BJ (cell line): ENCODE measurements at regions not wholly inside any gene's neighbourhood (a gene's known extent, or its start where the extent isn't known, plus 50 kb on each side); places are given as distances from the start of the nearest gene placed in this dataset.

Experiments used
- CTCF ChIA-PET: fragments of 350-600 bp; formaldehyde crosslinking; extraction: SDS; loops from one replicate; lab custom pipeline; 2021; ENCODE audit warnings: antibody characterized with exemption, inconsistent platforms; lab: Yijun Ruan, JAX
- POLR2A ChIA-PET: fragments of 300-600 bp; sonication (Branson Sonifier 250); formaldehyde crosslinking; extraction: SDS; loops from one replicate; lab custom pipeline; 2021; ENCODE audit warnings: antibody characterized with exemption; lab: Charles Lee
- DNase-seq: peaks from one replicate; pipeline ENCODE4 v3.0.0-alpha.2; 2011; ENCODE audit warnings: low read depth
- H3K27me3 ChIP-seq: 2 replicates; pipeline ENCODE4 v1.6.0; 2011; ENCODE audit warnings: low read length; ENCODE audit not compliant: control insufficient read depth, insufficient read depth
- H3K36me3 ChIP-seq: 2 replicates; pipeline ENCODE4 v1.5.1; 2011; ENCODE audit warnings: low read length; ENCODE audit not compliant: control insufficient read depth, insufficient read depth
- H3K4me3 ChIP-seq: 2 replicates; pipeline ENCODE4 v1.5.1; 2011; ENCODE audit warnings: low read depth, mild to moderate bottlenecking, control low read depth, low read length
- TF ChIP-seq, protein P1 (sequence below): IDR thresholded peaks from 2 replicates; pipeline ENCODE4 v1.5.1; 2011; ENCODE audit warnings: low read depth, mild to moderate bottlenecking, control low read depth, inconsistent platforms, low read length, moderate library complexity; ENCODE audit not compliant: insufficient read depth

DNA sequence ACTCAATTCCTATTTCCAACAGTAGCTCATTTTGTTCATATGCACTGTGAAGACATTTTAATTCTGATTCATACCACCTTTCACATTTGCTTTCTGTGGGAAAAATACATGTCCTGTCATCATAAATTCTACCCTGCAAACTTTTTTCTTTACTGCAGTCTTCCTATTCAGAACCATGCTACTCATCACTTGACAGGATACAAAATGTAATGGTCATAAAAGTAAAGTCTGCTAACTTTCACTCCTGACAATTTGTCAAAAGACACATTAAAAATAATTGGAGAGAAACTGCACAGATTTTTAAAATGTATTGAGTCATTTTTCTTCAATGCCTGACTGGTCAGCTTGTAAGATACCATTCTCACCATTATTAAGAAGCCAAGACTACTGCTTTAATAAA, 1817.1 kb downstream of the BRINP3 start:
- ChIA-PET POLR2A (no interaction called here), CTCF (no interaction called here)
- H3K27me3 ChIP-seq: no peaks in the 10 kb centered on the region
- H3K4me3 ChIP-seq: no peak overlapping the region
- no peak for DNase-seq
- TF ChIP-seq, protein P1, sequence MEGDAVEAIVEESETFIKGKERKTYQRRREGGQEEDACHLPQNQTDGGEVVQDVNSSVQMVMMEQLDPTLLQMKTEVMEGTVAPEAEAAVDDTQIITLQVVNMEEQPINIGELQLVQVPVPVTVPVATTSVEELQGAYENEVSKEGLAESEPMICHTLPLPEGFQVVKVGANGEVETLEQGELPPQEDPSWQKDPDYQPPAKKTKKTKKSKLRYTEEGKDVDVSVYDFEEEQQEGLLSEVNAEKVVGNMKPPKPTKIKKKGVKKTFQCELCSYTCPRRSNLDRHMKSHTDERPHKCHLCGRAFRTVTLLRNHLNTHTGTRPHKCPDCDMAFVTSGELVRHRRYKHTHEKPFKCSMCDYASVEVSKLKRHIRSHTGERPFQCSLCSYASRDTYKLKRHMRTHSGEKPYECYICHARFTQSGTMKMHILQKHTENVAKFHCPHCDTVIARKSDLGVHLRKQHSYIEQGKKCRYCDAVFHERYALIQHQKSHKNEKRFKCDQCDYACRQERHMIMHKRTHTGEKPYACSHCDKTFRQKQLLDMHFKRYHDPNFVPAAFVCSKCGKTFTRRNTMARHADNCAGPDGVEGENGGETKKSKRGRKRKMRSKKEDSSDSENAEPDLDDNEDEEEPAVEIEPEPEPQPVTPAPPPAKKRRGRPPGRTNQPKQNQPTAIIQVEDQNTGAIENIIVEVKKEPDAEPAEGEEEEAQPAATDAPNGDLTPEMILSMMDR: no peak
- no peaks in the 10 kb centered on the region for H3K36me3 ChIP-seq

DNA sequence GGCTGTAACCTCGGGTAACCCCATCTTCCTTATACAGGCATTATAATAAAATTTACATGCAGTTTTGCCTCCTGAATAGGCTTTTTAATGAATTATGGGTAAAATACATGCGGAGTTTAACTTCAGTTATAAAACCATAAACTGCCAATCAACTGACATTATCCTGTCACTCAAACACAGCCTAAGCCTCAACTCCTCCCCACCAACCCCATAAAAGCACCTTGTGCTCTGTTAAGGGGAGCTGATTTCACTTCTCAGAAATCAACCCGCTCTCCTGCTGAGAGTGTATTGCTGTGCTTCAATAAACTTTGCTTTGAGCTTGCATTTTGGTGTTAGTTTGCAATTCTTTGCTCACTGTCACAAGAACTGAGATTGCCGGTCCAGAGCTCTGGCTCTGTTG, 1812.2 kb downstream of the BRINP3 start:
- Histone ChIP-seq H3K4me3 (no peak overlapping the region), H3K36me3 (no peaks in the 10 kb centered on the region), H3K27me3 (no peaks in the 10 kb centered on the region)
- ChIA-PET CTCF (no interaction called here), POLR2A (no interaction called here)
- TF ChIP-seq, protein P1: no peak
- no peak for DNase-seq

DNA sequence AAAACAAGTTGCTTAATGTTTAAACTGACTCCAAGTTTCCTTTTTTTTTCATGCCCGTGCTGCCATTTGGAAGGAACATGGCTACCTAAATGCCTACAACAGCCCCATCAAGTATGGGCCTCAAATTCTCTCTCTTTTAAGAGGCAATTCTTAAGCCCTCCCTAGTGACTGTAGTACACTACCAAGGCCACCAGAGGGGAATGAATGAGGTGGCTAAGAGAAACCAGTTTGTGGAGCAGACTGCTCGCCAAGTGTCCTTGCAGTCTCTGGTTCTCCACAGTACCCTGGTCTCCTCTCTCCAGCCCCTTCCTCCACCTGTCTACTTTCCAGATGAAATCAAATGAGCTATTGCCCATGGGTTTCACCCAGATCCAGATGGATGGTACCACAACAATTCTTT, 1809.6 kb downstream of the BRINP3 start:
- Histone ChIP-seq H3K4me3 (no peak overlapping the region), H3K36me3 (no peaks in the 10 kb centered on the region), H3K27me3 (no peaks in the 10 kb centered on the region)
- TF ChIP-seq, protein P1: no peak
- ChIA-PET POLR2A (no interaction called here), CTCF (no interaction called here)
- no peak for DNase-seq

DNA sequence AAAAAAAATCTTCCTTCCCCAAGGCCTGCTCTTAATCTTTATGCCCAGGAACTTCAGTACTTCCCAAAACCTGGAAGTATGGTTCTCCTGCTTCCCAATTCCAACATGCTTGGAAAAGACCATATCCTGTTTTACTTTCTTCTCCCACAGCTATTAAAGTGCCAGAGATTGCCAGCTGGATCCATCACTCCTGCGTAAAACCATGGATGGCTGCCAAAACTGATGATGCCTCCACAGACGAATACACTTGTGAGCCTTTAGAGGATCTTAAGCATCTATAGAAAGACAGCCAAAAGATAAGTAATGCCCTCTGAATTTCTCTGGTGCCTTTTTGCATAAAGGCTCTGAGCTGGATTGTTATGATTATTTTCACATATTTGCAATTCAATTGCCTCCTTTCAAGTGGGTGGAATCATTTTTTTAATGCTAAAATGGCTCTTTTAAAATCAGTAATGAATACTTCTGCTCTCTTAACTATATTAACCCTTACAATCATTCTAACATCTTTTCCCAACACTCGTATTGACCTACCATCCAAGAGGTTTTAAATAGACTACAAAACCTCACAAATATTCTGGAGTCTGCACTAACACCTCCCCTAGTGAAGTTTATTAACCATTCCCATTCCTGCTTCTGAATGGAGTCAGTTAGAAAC, 1807.8 kb downstream of the BRINP3 start:
- TF ChIP-seq, protein P1: no peak
- ChIA-PET CTCF (no interaction called here), POLR2A (no interaction called here)
- no peak for DNase-seq
- H3K27me3 ChIP-seq: no peaks in the 10 kb centered on the region
- no peaks in the 10 kb centered on the region for H3K36me3 ChIP-seq
- H3K4me3 ChIP-seq: no peak overlapping the region

DNA sequence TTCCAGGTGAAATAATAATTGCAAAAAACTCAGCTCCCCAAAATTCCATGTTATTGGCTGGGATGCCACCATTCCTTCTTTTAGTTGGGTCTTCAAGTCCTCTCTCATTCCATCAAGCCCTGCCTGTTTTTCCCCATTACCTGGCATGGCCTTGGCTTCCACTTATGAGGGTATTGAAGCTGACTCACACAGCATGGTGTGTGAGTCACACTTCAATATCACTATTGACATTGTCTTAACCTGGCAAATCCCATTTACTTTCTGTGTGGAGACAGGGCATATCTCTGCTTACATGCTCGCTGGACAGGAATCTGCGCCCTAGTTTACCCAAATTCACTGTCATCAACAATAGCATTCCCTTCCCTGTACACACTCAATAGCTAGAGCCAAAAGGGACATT, 1806.8 kb downstream of the BRINP3 start:
- ChIA-PET POLR2A (no interaction called here), CTCF (no interaction called here)
- Histone ChIP-seq H3K4me3 (no peak overlapping the region), H3K27me3 (no peaks in the 10 kb centered on the region), H3K36me3 (no peaks in the 10 kb centered on the region)
- TF ChIP-seq, protein P1: no peak
- DNase-seq: no peak
